Tibial artery (tissue), 4 donors: ENCODE measurements at regions not wholly inside any gene's neighbourhood (a gene's known extent, or its start where the extent isn't known, plus 50 kb on each side); places are given as distances from the start of the nearest gene placed in this dataset.

ENCODE experiments used
- DNase-seq, 2 donors: peaks; one replicate each; pipeline ENCODE4 v3.0.0-alpha.2; 2019
- H3K27ac ChIP-seq, 2 donors: fragments of 200-600 bp; sonication (generic) in 1 of 2; 1 replicate in 1 of 2; 2 replicates in 1 of 2; pipeline ENCODE4 v1.5.1; 2018 to 2019; ENCODE audit warnings: mild to moderate bottlenecking in 1 of 2
- H3K27me3 ChIP-seq, 2 donors: fragments of 200-600 bp; sonication (generic) in 1 of 2; one replicate each; pipeline versions ENCODE4 v1.5.1 to v1.6.0; 2016 to 2019
- H3K36me3 ChIP-seq, 3 donors: fragments of 200-600 bp; sonication (generic) in 2 of 3; one replicate each; pipeline ENCODE4 v1.5.1; 2016 to 2019; ENCODE audit warnings: mild to moderate bottlenecking in 2 of 3
- H3K4me1 ChIP-seq, 4 donors: fragments of 200-600 bp; sonication (generic) in 2 of 4; 1 replicate in 3 of 4; 2 replicates in 1 of 4; pipeline ENCODE4 v1.5.1; 2016 to 2019
- H3K4me3 ChIP-seq, 2 donors: fragments of 200-600 bp; sonication (generic) in 1 of 2; 1 replicate in 1 of 2; 2 replicates in 1 of 2; pipeline ENCODE4 v1.5.1; 2018 to 2019; ENCODE audit warnings: mild to moderate bottlenecking in 2 of 2
- H3K9me3 ChIP-seq, 3 donors: fragments of 200-600 bp; sonication (generic) in 1 of 3; one replicate each; pipeline ENCODE4 v1.5.1; 2016 to 2019
- intact Hi-C: fragments of 100-400 bp; cut with DNase I; formaldehyde crosslinking; loops from one replicate; pipeline ENCODE4 v1.15.0; 2023; ENCODE audit warnings: low total_unique reads
- TF ChIP-seq, protein P1 (sequence below), 2 experiments: fragments of 200-600 bp in 1 of 2; fragments of 450-650 bp in 1 of 2; IDR thresholded peaks; one replicate each; pipeline ENCODE4 v1.5.1; 2017 to 2019; ENCODE audit warnings: antibody characterized with exemption in 2 of 2, mild to moderate bottlenecking in 1 of 2, moderate library complexity in 1 of 2

- H3K4me1 ChIP-seq: no peaks in the 10 kb centered on the region
- no peak overlapping the region for H3K27ac ChIP-seq
- no peaks in the 10 kb centered on the region for H3K36me3 ChIP-seq
- no peak for DNase-seq
- TF ChIP-seq, protein P1, sequence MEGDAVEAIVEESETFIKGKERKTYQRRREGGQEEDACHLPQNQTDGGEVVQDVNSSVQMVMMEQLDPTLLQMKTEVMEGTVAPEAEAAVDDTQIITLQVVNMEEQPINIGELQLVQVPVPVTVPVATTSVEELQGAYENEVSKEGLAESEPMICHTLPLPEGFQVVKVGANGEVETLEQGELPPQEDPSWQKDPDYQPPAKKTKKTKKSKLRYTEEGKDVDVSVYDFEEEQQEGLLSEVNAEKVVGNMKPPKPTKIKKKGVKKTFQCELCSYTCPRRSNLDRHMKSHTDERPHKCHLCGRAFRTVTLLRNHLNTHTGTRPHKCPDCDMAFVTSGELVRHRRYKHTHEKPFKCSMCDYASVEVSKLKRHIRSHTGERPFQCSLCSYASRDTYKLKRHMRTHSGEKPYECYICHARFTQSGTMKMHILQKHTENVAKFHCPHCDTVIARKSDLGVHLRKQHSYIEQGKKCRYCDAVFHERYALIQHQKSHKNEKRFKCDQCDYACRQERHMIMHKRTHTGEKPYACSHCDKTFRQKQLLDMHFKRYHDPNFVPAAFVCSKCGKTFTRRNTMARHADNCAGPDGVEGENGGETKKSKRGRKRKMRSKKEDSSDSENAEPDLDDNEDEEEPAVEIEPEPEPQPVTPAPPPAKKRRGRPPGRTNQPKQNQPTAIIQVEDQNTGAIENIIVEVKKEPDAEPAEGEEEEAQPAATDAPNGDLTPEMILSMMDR (IDR thresholded peaks at IDR 0.05): no peak
- no peak overlapping the region for H3K4me3 ChIP-seq
- no peaks in the 10 kb centered on the region for H3K9me3 ChIP-seq
- H3K27me3 ChIP-seq: no peaks in the 10 kb centered on the region
- intact Hi-C loops: no loop called here
Observed at GRCh38 chr12:115183752-115184151, 499.8 kb upstream of the TBX3 start.

- TF ChIP-seq, protein P1 (IDR thresholded peaks at IDR 0.05): no peak
- DNase-seq: no peak
- H3K9me3 ChIP-seq: no peaks in the 10 kb centered on the region
- intact Hi-C loops: no loop called here
- H3K27ac ChIP-seq: no peak overlapping the region
- no peak overlapping the region for H3K4me3 ChIP-seq
- no peaks in the 10 kb centered on the region for H3K4me1 ChIP-seq
- H3K27me3 ChIP-seq: no peaks in the 10 kb centered on the region
- no peaks in the 10 kb centered on the region for H3K36me3 ChIP-seq
Observed at GRCh38 chr12:115177899-115178298, 493.9 kb upstream of the TBX3 start.

DNA sequence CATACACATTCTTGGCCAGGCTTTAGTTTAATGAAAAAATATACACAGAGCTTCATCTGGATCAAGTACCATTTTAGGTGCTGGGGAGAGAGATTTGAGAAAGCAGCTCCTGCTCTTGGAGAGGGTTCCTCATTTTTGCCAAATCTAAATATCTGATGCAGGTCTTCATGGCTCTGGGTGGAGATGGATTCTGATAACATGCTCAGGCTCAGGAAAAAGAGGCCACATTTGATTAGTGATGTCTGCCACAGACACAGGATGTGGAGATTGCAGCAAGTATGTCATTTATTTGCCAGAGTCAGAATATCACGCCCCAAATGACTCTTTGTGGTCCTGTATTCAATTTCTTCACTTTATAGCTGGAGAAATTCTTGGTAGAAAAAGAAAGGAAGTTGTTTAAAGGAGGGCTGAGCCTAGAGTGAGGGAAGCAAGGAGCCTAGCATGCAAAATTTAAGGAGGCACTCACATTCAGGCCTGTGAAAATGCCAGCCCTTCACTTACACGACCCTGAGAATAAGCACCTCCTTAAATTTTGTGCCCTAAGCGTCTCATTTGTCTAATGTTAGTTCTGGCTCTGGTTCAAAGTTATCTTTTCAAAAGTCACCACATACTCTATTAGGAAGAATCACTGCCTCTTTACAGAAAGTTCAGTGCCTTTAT is 492.9 kb upstream of the TBX3 start:
- Histone ChIP-seq H3K27ac (no peak overlapping the region), H3K4me3 (no peak overlapping the region), H3K4me1 (no peaks in the 10 kb centered on the region), H3K9me3 (no peaks in the 10 kb centered on the region), H3K27me3 (no peaks in the 10 kb centered on the region), H3K36me3 (no peaks in the 10 kb centered on the region)
- no peak for DNase-seq
- intact Hi-C loops: no loop called here
- TF ChIP-seq, protein P1 (IDR thresholded peaks at IDR 0.05): no peak

DNA sequence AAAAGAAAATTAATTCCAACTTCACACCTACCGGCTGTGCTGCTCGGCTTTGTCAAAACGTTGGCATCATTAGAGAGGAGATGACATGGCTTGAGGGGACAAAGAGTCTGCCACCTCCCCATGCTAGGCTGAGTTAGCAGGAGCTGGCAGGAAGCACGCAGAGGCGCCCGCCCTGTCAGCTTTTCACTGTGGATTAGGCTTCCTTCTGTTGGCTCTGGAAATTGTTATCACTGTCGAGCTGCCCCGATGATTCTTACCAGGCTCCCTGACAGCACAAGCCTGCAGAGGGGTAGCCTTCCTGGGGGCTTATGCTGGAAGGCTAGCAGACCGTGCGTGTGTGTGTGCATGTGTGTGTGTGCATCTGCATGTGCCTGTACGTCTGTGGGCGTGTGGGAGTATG is 490.9 kb upstream of the TBX3 start:
- Histone ChIP-seq H3K4me1 (no peaks in the 10 kb centered on the region), H3K27me3 (no peaks in the 10 kb centered on the region), H3K4me3 (no peak overlapping the region), H3K27ac (no peak overlapping the region), H3K9me3 (no peaks in the 10 kb centered on the region), H3K36me3 (no peaks in the 10 kb centered on the region)
- DNase-seq: no peak
- intact Hi-C loops: no loop called here
- TF ChIP-seq, protein P1 (IDR thresholded peaks at IDR 0.05): no peak

- Histone ChIP-seq H3K4me1 (no peaks in the 10 kb centered on the region), H3K36me3 (no peaks in the 10 kb centered on the region), H3K27me3 (no peaks in the 10 kb centered on the region), H3K27ac (no peak overlapping the region), H3K4me3 (no peak overlapping the region), H3K9me3 (no peaks in the 10 kb centered on the region)
- TF ChIP-seq, protein P1 (IDR thresholded peaks at IDR 0.05): no peak
- intact Hi-C loops: no loop called here
- DNase-seq: no peak
Observed at GRCh38 chr12:115172521-115172920, 488.5 kb upstream of the TBX3 start.

DNA sequence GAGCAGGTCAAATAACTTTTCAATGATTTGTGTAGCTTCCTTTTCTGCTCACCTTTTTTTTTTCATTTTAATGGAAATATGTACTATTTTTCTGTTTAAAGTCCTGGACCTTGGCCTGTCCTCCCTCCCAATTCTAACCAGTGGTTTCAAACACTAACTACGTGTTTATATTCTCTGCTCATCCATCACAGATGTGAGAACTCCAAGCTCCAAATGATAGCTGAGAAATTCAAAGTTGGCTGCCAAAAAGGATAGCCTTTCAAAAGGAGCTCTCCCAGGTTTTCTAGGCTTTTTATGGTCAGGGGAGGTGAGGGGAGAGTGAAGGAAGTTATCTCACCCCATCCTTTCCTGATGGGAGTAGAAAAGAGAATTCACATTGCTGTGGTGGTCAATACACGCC is 486.0 kb upstream of the TBX3 start:
- no peak for DNase-seq
- intact Hi-C loops: no loop called here
- Histone ChIP-seq H3K27me3 (no peaks in the 10 kb centered on the region), H3K4me1 (no peaks in the 10 kb centered on the region), H3K4me3 (no peak overlapping the region), H3K27ac (no peak overlapping the region), H3K9me3 (no peaks in the 10 kb centered on the region), H3K36me3 (no peaks in the 10 kb centered on the region)
- TF ChIP-seq, protein P1 (IDR thresholded peaks at IDR 0.05): no peak
